Prostate gland (tissue), 2 donors: ENCODE measurements at regions not wholly inside any gene's neighbourhood (a gene's known extent, or its start where the extent isn't known, plus 50 kb on each side); places are given as distances from the start of the nearest gene placed in this dataset.

Experiments used
- DNase-seq: peaks from one replicate; pipeline ENCODE4 v3.0.0-alpha.2; 2019; ENCODE audit warnings: low spot score
- H3K27ac ChIP-seq, 2 donors: fragments of 200-600 bp; sonication (generic); 2 replicates each; pipeline ENCODE4 v1.5.1; 2017 to 2019
- H3K27me3 ChIP-seq: fragments of 200-600 bp; sonication (generic); replicated peaks from 2 replicates; pipeline ENCODE4 v1.5.1; 2019; ENCODE audit not compliant: insufficient read depth
- H3K36me3 ChIP-seq, 2 donors: fragments of 200-600 bp; sonication (generic); 1 replicate in 1 of 2; 2 replicates in 1 of 2; pipeline versions ENCODE4 v1.5.1 to v1.8.1; 2017 to 2019
- H3K4me1 ChIP-seq: fragments of 200-600 bp; sonication (generic); replicated peaks from 2 replicates; pipeline ENCODE4 v1.5.1; 2019
- H3K4me3 ChIP-seq, 2 donors: fragments of 200-600 bp; sonication (generic); 2 replicates each; pipeline ENCODE4 v1.5.1; 2017 to 2019
- H3K9me3 ChIP-seq: fragments of 200-600 bp; sonication (generic); 2 replicates; pipeline ENCODE4 v1.5.1; 2017
- POLR2A ChIP-seq: fragments of 450-650 bp; IDR thresholded peaks from one replicate; pipeline ENCODE4 v1.6.1; 2016; ENCODE audit warnings: antibody characterized with exemption, mild to moderate bottlenecking
- POLR2AphosphoS5 ChIP-seq: sonication (generic); formaldehyde crosslinking; IDR thresholded peaks from one replicate; pipeline ENCODE4 v1.6.1; 2017; ENCODE audit warnings: antibody characterized with exemption
- WGBS: methylation state at CpG from one replicate; pipeline ENCODE4 v1.1.5; 2018; 5-methylcytosine and 5-hydroxymethylcytosine counted together
- intact Hi-C: fragments of 100-400 bp; cut with DNase I; formaldehyde crosslinking; loops from one replicate; pipeline ENCODE4 v1.14.2; 2022
- TF ChIP-seq, protein P1 (sequence below), 4 experiments: fragments of 200-600 bp in 2 of 4; fragments of 450-650 bp in 2 of 4; sonication (generic) in 2 of 4; IDR thresholded peaks; 1 replicate in 3 of 4; 2 replicates in 1 of 4; pipeline ENCODE4 v1.5.1; 2016 to 2019; ENCODE audit warnings: antibody characterized with exemption in 4 of 4, mild to moderate bottlenecking in 2 of 4, moderate library complexity in 2 of 4

DNA sequence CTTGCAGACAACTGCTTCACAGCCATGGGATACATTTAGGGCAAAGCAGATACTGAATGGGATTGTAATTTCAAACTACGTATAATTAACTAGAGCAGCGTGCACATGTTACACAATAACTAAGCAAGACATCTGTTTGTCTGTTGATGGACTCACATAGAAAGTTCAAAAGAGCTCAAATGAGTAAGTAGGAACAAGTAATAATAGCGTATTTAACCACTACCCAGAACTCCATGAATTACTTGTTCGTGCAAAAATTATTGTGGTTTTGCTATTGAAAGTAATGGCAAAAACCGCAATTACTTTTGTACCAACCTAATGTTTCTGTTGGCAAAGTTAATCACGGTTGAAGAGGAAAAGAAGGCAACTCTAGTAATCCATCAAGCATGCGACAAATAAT, 825.4 kb downstream of the PCDH18 start:
- intact Hi-C loops = no loop called here
- H3K27ac ChIP-seq = no peak overlapping the region
- TF ChIP-seq POLR2AphosphoS5 (no peak), POLR2A (no peak)
- TF ChIP-seq, protein P1, sequence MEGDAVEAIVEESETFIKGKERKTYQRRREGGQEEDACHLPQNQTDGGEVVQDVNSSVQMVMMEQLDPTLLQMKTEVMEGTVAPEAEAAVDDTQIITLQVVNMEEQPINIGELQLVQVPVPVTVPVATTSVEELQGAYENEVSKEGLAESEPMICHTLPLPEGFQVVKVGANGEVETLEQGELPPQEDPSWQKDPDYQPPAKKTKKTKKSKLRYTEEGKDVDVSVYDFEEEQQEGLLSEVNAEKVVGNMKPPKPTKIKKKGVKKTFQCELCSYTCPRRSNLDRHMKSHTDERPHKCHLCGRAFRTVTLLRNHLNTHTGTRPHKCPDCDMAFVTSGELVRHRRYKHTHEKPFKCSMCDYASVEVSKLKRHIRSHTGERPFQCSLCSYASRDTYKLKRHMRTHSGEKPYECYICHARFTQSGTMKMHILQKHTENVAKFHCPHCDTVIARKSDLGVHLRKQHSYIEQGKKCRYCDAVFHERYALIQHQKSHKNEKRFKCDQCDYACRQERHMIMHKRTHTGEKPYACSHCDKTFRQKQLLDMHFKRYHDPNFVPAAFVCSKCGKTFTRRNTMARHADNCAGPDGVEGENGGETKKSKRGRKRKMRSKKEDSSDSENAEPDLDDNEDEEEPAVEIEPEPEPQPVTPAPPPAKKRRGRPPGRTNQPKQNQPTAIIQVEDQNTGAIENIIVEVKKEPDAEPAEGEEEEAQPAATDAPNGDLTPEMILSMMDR (IDR thresholded peaks at IDR 0.05) = no peak
- H3K27me3 ChIP-seq = no peaks in the 10 kb centered on the region
- no peaks in the 10 kb centered on the region for H3K9me3 ChIP-seq
- no peak overlapping the region for H3K4me3 ChIP-seq
- 90% methylated on average over 7 of the region's 7 CpGs for WGBS
- no peaks in the 10 kb centered on the region for H3K4me1 ChIP-seq
- no peak for DNase-seq
- H3K36me3 ChIP-seq = no peaks in the 10 kb centered on the region

DNA sequence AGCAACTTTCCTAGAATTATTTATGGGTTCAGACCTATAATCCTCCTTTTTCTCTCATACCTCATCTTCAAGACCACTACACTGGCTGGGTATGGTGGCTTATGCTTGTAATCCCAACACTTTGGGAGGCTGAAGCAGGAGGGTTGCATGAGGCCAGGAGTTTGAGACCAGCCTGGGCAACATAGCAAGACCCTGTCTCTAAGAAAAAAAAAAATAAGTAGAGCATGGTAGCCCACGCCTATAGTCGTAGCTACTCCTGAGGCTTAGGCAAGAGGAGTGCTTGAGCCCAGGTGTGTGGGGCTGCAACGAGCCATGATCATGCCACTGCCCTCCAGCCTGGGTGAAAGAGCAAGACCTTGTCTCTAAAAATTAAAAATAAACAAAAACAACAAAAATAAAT, 832.4 kb downstream of the PCDH18 start:
- Histone ChIP-seq H3K27me3 (no peaks in the 10 kb centered on the region), H3K4me3 (no peak overlapping the region), H3K36me3 (no peaks in the 10 kb centered on the region), H3K4me1 (no peaks in the 10 kb centered on the region), H3K9me3 (no peaks in the 10 kb centered on the region), H3K27ac (no peak overlapping the region)
- WGBS = 84% methylated on average over 3 of the region's 3 CpGs
- no peak for DNase-seq
- intact Hi-C loops = no loop called here
- TF ChIP-seq, protein P1 (IDR thresholded peaks at IDR 0.05) = no peak
- TF ChIP-seq POLR2AphosphoS5 (no peak), POLR2A (no peak)

DNA sequence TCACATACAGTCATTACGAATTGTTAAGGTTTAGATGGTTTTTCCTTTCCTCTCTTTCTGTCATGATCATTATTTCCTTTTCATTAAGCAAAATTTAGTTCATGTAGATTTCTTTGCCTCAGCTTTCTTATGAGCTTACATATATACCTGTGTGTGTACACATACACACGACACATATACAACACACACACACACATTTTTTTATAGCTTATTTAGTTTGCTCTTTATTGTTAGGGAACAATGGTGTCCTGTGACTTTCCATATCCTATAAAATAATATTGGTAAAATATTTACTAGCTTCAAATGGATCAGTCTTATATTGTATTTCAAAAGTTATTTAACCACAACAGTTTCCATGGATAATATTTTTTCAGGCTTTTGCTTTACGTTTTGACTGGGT, 840.7 kb downstream of the PCDH18 start:
- no peaks in the 10 kb centered on the region for H3K27me3 ChIP-seq
- H3K4me3 ChIP-seq = no peak overlapping the region
- H3K27ac ChIP-seq = no peak overlapping the region
- no peaks in the 10 kb centered on the region for H3K4me1 ChIP-seq
- TF ChIP-seq, protein P1 (IDR thresholded peaks at IDR 0.05) = no peak
- H3K36me3 ChIP-seq = no peaks in the 10 kb centered on the region
- no peak for DNase-seq
- intact Hi-C loops = no loop called here
- WGBS = 59% methylated on average over 3 of the region's 3 CpGs
- no peaks in the 10 kb centered on the region for H3K9me3 ChIP-seq

DNA sequence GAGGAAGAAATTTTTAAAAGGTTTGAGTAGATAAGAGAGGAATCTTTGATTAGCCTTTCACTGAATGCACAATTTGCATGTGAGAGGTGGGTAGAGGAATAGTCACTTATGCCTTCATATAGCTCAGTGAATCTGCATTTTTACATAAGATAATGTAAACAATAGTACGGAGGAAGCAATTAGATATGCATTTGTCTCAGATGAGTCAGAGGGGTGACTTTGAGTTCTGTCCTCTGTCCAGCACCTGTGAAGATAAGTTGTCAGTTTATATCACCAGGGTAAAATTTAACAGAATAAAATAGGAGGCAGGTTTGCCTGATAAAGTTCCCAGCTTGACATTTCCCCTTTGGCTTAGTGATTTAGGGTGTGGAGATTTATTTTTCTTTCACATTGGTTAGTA, 841.9 kb downstream of the PCDH18 start:
- Histone ChIP-seq H3K27me3 (no peaks in the 10 kb centered on the region), H3K36me3 (no peaks in the 10 kb centered on the region), H3K4me1 (no peaks in the 10 kb centered on the region), H3K4me3 (no peak overlapping the region), H3K9me3 (no peaks in the 10 kb centered on the region), H3K27ac (no peak overlapping the region)
- no peak for TF ChIP-seq POLR2AphosphoS5
- 55% methylated on average over 1 of the region's 1 CpG for WGBS
- intact Hi-C loops = no loop called here
- no peak for DNase-seq

DNA sequence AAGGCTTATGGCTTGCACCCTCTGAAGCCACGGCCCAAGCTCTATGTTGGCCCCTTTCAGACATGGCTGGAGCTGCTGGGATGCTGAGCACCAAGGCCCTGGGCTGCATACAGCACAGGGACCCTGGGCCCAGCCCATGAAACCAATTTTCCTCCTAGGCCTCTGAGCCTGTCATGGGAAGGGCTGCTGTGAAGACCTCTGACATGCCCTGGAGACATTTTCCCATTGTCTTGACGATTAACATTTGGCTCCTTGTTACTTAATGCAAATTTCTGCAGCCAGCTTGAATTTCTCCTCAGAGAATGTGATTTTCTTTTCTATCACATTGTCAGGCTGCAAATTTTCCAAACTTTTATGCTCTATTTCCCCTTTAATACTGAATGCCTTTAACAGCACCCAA, 844.7 kb downstream of the PCDH18 start:
- H3K36me3 ChIP-seq = no peaks in the 10 kb centered on the region
- H3K4me3 ChIP-seq = no peak overlapping the region
- WGBS = 88% methylated on average over 2 of the region's 2 CpGs
- no peak for DNase-seq
- no peaks in the 10 kb centered on the region for H3K4me1 ChIP-seq
- intact Hi-C loops = no loop called here
- H3K27ac ChIP-seq = no peak overlapping the region
- TF ChIP-seq, protein P1 (IDR thresholded peaks at IDR 0.05) = no peak
- no peak for TF ChIP-seq POLR2AphosphoS5
- TF ChIP-seq POLR2A = no peak
- H3K9me3 ChIP-seq = no peaks in the 10 kb centered on the region
- no peaks in the 10 kb centered on the region for H3K27me3 ChIP-seq

DNA sequence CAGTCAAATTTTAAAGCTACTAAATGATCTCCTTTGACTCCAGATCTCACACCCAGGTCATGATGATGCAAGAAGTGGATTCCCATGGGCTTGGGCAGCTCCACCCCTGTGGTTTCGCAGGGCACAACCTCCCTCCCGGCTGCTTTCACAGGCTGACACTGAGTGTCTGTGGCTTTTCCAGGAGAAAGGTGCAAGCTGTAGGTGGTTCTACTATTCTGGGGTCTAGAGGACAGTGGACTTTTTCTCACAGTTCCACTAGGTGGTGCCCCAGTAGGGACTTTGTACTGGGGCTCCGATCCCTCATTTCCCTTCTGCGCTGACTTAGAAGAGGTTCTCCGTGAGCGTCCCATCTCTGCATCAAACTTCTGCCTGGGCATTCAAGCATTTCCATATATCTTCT, 845.2 kb downstream of the PCDH18 start:
- no peak for DNase-seq
- Histone ChIP-seq H3K4me3 (no peak overlapping the region), H3K27ac (no peak overlapping the region), H3K27me3 (no peaks in the 10 kb centered on the region), H3K36me3 (no peaks in the 10 kb centered on the region), H3K9me3 (no peaks in the 10 kb centered on the region), H3K4me1 (no peaks in the 10 kb centered on the region)
- TF ChIP-seq POLR2AphosphoS5 = no peak
- TF ChIP-seq, protein P1 (IDR thresholded peaks at IDR 0.05) = no peak
- no peak for TF ChIP-seq POLR2A
- intact Hi-C loops = no loop called here
- 98% methylated on average over 6 of the region's 6 CpGs for WGBS
